ENCODE measurements at regions not wholly inside any gene's neighbourhood (a gene's known extent, or its start where the extent isn't known, plus 50 kb on each side); places are given as distances from the start of the nearest gene placed in this dataset.

- peaks cover 7% of the 10 kb centered on the region for H3K27me3 Mint-ChIP-seq
- intact Hi-C loops (cut with micrococcal nuclease): no loop called here
- no peak for DNase-seq
- H3K36me3 Mint-ChIP-seq (ENCODE audit: low read depth): no peaks in the 10 kb centered on the region
- no peak overlapping the region for H3K27ac Mint-ChIP-seq
- no peaks in the 10 kb centered on the region for H3K4me1 Mint-ChIP-seq
- peaks cover 10% of the 10 kb centered on the region for H3K9me3 Mint-ChIP-seq
- H3K4me3 Mint-ChIP-seq: no peak overlapping the region
- no peak for TF ChIP-seq CTCF (IDR thresholded peaks at IDR 0.05)
- ChIA-PET POLR2A (no interaction called here), CTCF (no interaction called here)
- no peak for ATAC-seq (ENCODE audit: low read depth)
Measured at GRCh38 chr2:121015971-121016485, 269.0 kb downstream of the TFCP2L1 start.

DNA sequence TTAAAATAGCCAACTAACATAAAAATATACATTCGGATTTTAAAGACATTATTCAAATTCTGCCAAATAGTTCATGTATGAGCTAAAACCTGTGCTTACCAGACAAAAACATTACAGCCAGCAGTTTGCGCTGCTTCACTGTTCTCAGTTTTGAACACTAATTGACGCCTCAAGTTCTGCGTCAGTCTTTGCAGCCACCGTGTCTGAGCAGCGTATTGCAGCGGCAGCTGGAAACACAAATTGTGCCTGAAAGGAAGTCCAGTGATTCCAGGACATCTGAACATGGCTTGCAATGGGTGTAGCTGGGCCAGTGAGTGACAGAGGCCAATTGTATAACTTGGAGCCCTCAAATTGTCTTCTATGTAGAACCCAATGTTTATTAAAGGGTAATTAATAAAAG is 267.6 kb downstream of the TFCP2L1 start:
- Mint-ChIP-seq H3K4me1 (no peaks in the 10 kb centered on the region), H3K36me3 (ENCODE audit: low read depth) (no peaks in the 10 kb centered on the region), H3K4me3 (no peak overlapping the region), H3K27me3 (peaks cover 5% of the 10 kb centered on the region), H3K27ac (no peak overlapping the region), H3K9me3 (peaks cover 5% of the 10 kb centered on the region)
- intact Hi-C loops (cut with micrococcal nuclease): no loop called here
- no peak for DNase-seq
- no peak for TF ChIP-seq CTCF (IDR thresholded peaks at IDR 0.05)
- POLR2A ChIA-PET: no interaction called here
- no peak for ATAC-seq (ENCODE audit: low read depth)
- CTCF ChIA-PET: no interaction called here

GRCh38 chr2:121018136-121019061 is 266.6 kb downstream of the TFCP2L1 start:
- Mint-ChIP-seq H3K4me1 (no peaks in the 10 kb centered on the region), H3K4me3 (no peak overlapping the region), H3K36me3 (ENCODE audit: low read depth) (no peaks in the 10 kb centered on the region), H3K27ac (no peak overlapping the region), H3K27me3 (peaks cover 5% of the 10 kb centered on the region), H3K9me3 (peaks cover 5% of the 10 kb centered on the region)
- CTCF ChIA-PET: no interaction called here
- TF ChIP-seq CTCF (IDR thresholded peaks at IDR 0.05): no peak
- DNase-seq: no peak
- no peak for ATAC-seq (ENCODE audit: low read depth)
- intact Hi-C loops (cut with micrococcal nuclease): no loop called here
- POLR2A ChIA-PET: no interaction called here

GRCh38 chr2:121019071-121019470 is 265.9 kb downstream of the TFCP2L1 start:
- no peak overlapping the region for H3K27ac Mint-ChIP-seq
- ATAC-seq (ENCODE audit: low read depth) (no peak), DNase-seq (no peak)
- intact Hi-C loops (cut with micrococcal nuclease): no loop called here
- no peaks in the 10 kb centered on the region for H3K4me1 Mint-ChIP-seq
- POLR2A ChIA-PET: no interaction called here
- H3K4me3 Mint-ChIP-seq: no peak overlapping the region
- CTCF ChIA-PET: no interaction called here
- no peak for TF ChIP-seq CTCF (IDR thresholded peaks at IDR 0.05)
- H3K36me3 Mint-ChIP-seq (ENCODE audit: low read depth): no peaks in the 10 kb centered on the region
- peaks cover 5% of the 10 kb centered on the region for H3K27me3 Mint-ChIP-seq
- peaks cover 4% of the 10 kb centered on the region for H3K9me3 Mint-ChIP-seq

GRCh38 chr2:121019756-121020155 is 265.2 kb downstream of the TFCP2L1 start:
- no peaks in the 10 kb centered on the region for H3K4me1 Mint-ChIP-seq
- intact Hi-C loops (cut with micrococcal nuclease): no loop called here
- DNase-seq (no peak), ATAC-seq (ENCODE audit: low read depth) (no peak)
- ChIA-PET POLR2A (no interaction called here), CTCF (no interaction called here)
- TF ChIP-seq CTCF (IDR thresholded peaks at IDR 0.05): no peak
- peaks cover 4% of the 10 kb centered on the region for H3K9me3 Mint-ChIP-seq
- no peak overlapping the region for H3K27ac Mint-ChIP-seq
- H3K36me3 Mint-ChIP-seq (ENCODE audit: low read depth): no peaks in the 10 kb centered on the region
- peaks cover 5% of the 10 kb centered on the region for H3K27me3 Mint-ChIP-seq
- H3K4me3 Mint-ChIP-seq: no peak overlapping the region
